ENCODE measurements at regions not wholly inside any gene's neighbourhood (a gene's known extent, or its start where the extent isn't known, plus 50 kb on each side); places are given as distances from the start of the nearest gene placed in this dataset.
"Not testable (repeated sequence)": the region's sequence is repeated elsewhere in the genome, so short reads cannot be mapped to it uniquely, and the experiment has no call there.

- DNase-seq, result no peak
These were observed 72.1 kb downstream of the AKR1C4 start for GRCh38 chr10:5268743-5269142.

- DNase-seq, result no peak
These were observed 73.2 kb downstream of the AKR1C4 start for GRCh38 chr10:5269791-5270190.

GRCh38 chr10:5271526-5271925 is 74.9 kb downstream of the AKR1C4 start:
- DNase-seq, result no peak

GRCh38 chr10:5272065-5272803 is 75.6 kb downstream of the AKR1C4 start:
- no peak for DNase-seq

- DNase-seq, result no peak
These were observed 78.2 kb downstream of the AKR1C4 start for GRCh38 chr10:5274795-5275194.

- no peak for DNase-seq
These were observed 83.4 kb upstream of the UCN3 start for GRCh38 chr10:5281356-5281755.

- no peak for DNase-seq
These were observed 82.6 kb upstream of the UCN3 start for GRCh38 chr10:5282137-5282536.

- DNase-seq, result peak; percentile 49
These were observed 81.2 kb upstream of the UCN3 start for GRCh38 chr10:5283305-5284158.

GRCh38 chr10:5284311-5285057 is 80.3 kb upstream of the UCN3 start:
- peak; percentile 66 for DNase-seq

- DNase-seq, result no peak
These were observed 79.6 kb upstream of the UCN3 start for GRCh38 chr10:5285186-5285585.

GRCh38 chr10:5288359-5288758 is 76.4 kb upstream of the UCN3 start:
- DNase-seq, result no peak

GRCh38 chr10:5289228-5289627 is 75.5 kb upstream of the UCN3 start:
- not testable (repeated sequence) for DNase-seq

- peak; percentile 8 for DNase-seq
These were observed 73.1 kb upstream of the UCN3 start for GRCh38 chr10:5291501-5292195.

GRCh38 chr10:5292196-5292735 is 72.5 kb upstream of the UCN3 start:
- no peak for DNase-seq

- not testable (repeated sequence) for DNase-seq
These were observed 71.8 kb upstream of the UCN3 start for GRCh38 chr10:5292970-5293369.

GRCh38 chr10:5293691-5294550 is 70.8 kb upstream of the UCN3 start:
- DNase-seq, result peak; percentile 17

GRCh38 chr10:5297466-5297865 is 67.3 kb upstream of the UCN3 start:
- DNase-seq, result no peak

GRCh38 chr10:5297996-5298395 is 66.8 kb upstream of the UCN3 start:
- no peak for DNase-seq

GRCh38 chr10:5299950-5300349 is 64.8 kb upstream of the UCN3 start:
- no peak for DNase-seq

GRCh38 chr10:5303504-5303903 is 61.3 kb upstream of the UCN3 start:
- no peak for DNase-seq

GRCh38 chr10:5305374-5305773 is 59.4 kb upstream of the UCN3 start:
- DNase-seq, result no peak

- DNase-seq, result no peak
These were observed 53.9 kb upstream of the UCN3 start for GRCh38 chr10:5310914-5311313.
